Mucosa of descending colon (tissue), 3 donors: ENCODE measurements at regions not wholly inside any gene's neighbourhood (a gene's known extent, or its start where the extent isn't known, plus 50 kb on each side); places are given as distances from the start of the nearest gene placed in this dataset.
"Not testable (repeated sequence)": the region's sequence is repeated elsewhere in the genome, so short reads cannot be mapped to it uniquely, and the experiment has no call there.

ENCODE experiments used
- ATAC-seq: fragments of 200-7000 bp; cut with Tn5 transposase; one replicate; pipeline ENCODE4 v1.9.1; 2020; ENCODE audit warnings: mild to moderate bottlenecking, moderate library complexity
- DNase-seq, 3 donors: peaks; one replicate each; pipeline ENCODE4 v3.0.0-alpha.2; 2020
- H3K36me3 ChIP-seq: fragments of 200-600 bp; one replicate; pipeline ENCODE4 v1.8.0; 2021; ENCODE audit warnings: low read depth, mild to moderate bottlenecking
- H3K4me1 ChIP-seq: fragments of 200-600 bp; one replicate; pipeline ENCODE4 v1.8.0; 2021; ENCODE audit warnings: low read depth, mild to moderate bottlenecking
- H3K4me3 ChIP-seq: fragments of 200-600 bp; one replicate; pipeline ENCODE4 v1.8.0; 2021; ENCODE audit warnings: mild to moderate bottlenecking
- H3K9me3 ChIP-seq: fragments of 200-600 bp; one replicate; pipeline ENCODE4 v1.8.0; 2021; ENCODE audit warnings: mild to moderate bottlenecking
- intact Hi-C, 2 donors: fragments of 100-400 bp; cut with DNase I in 1 of 2; cut with micrococcal nuclease in 1 of 2; formaldehyde crosslinking; loops; one replicate each; pipeline versions ENCODE4 v1.11.0 to v1.11.1; 2022; cut with DNase I, micrococcal nuclease
- TF ChIP-seq, protein P1 (sequence below): fragments of 200-600 bp; IDR thresholded peaks from one replicate; pipeline ENCODE4 v1.8.0; 2022; ENCODE audit warnings: antibody characterized with exemption, mild to moderate bottlenecking
- donor health status: DM: no; HTN: no; CAD: no; lungs with moderate emphysema.
- donor health status: DM: no; HTN: no; CAD: no.
- donor health status: DM: no; HTN: yes; CAD: no.

DNA sequence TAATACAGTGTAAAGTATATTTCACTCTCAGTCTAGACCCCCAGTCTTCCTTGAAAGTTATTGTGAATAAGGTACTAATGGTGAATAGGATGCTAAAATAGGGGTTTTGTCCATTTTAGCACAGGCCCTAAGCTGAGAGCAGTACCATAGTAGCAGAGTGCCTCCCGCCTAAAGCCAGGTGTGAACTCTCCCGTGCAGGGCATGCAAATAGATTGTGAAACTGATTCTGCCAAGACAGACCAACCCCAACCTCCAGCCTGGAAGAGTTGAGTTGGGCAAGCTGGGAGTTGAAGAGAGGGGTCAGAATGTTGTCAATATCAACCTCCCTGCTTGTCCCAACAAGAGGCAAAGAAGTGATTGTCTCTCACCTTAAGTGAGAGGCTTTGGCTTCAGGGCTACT is 97.4 kb upstream of the CYRIA start:
- Histone ChIP-seq H3K4me3 (no peak overlapping the region), H3K4me1 (no peaks in the 10 kb centered on the region), H3K36me3 (no peaks in the 10 kb centered on the region), H3K9me3 (no peaks in the 10 kb centered on the region)
- no peak for ATAC-seq
- intact Hi-C loops: no loop called here
- no peak for DNase-seq
- TF ChIP-seq, protein P1, sequence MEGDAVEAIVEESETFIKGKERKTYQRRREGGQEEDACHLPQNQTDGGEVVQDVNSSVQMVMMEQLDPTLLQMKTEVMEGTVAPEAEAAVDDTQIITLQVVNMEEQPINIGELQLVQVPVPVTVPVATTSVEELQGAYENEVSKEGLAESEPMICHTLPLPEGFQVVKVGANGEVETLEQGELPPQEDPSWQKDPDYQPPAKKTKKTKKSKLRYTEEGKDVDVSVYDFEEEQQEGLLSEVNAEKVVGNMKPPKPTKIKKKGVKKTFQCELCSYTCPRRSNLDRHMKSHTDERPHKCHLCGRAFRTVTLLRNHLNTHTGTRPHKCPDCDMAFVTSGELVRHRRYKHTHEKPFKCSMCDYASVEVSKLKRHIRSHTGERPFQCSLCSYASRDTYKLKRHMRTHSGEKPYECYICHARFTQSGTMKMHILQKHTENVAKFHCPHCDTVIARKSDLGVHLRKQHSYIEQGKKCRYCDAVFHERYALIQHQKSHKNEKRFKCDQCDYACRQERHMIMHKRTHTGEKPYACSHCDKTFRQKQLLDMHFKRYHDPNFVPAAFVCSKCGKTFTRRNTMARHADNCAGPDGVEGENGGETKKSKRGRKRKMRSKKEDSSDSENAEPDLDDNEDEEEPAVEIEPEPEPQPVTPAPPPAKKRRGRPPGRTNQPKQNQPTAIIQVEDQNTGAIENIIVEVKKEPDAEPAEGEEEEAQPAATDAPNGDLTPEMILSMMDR: no peak

GRCh38 chr2:16760426-16760825 is 94.8 kb upstream of the CYRIA start:
- H3K4me3 ChIP-seq: no peak overlapping the region
- DNase-seq (no peak), ATAC-seq (no peak)
- intact Hi-C loops: no loop called here
- no peaks in the 10 kb centered on the region for H3K9me3 ChIP-seq
- H3K4me1 ChIP-seq: no peaks in the 10 kb centered on the region
- H3K36me3 ChIP-seq: no peaks in the 10 kb centered on the region
- TF ChIP-seq, protein P1: no peak

DNA sequence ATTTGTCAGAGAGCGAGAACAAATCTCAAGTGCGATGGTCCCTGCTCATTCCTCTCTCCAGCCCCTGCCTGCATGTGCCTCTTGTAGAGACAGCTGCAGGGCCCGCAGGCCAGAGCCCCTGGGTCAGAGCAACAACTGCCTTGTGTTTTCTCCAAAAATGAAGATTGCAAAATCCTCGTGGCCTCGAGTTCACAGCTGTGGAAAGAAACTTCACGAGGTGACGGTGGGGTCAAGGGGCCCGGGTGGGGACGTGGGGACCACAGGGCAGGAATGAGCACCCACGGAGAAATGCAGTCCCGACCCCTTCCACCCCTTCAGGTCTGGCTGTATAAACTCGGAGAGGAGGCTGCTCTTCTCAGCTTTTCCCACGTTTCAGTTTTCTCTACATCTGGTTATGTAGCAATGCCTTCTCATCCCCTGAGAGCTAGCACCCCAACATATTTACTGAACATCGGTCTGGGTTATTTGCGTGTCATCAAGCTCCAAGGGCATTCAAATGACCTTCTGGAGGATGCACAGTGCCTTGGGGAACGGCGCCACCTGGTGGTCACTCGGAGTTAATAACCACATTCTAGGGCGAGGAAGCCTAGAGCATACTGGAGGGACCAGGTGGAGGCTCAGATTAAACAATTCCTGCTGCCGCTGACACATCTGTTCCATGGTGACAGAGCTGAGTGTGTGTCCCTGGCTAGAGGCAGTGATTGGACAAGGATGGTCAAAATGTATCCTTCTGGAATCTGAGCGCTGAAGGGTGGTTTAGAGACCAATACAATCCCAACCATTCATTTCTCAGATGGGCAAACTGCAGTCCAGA is 91.4 kb upstream of the CYRIA start:
- ATAC-seq (peak; percentile 93), DNase-seq (peak; percentile 71 to 74 (median 72))
- no peaks in the 10 kb centered on the region for H3K9me3 ChIP-seq
- H3K4me1 ChIP-seq: no peaks in the 10 kb centered on the region
- intact Hi-C loops: loop anchor here (5.0 to 10.0 kb wide), 2 partner anchors 140 to 142 kb away; no protein-coding TSS in a partner anchor
- TF ChIP-seq, protein P1: peak; percentile 55
- no peaks in the 10 kb centered on the region for H3K36me3 ChIP-seq
- H3K4me3 ChIP-seq: no peak overlapping the region

GRCh38 chr2:16755442-16755841 is 89.8 kb upstream of the CYRIA start:
- ATAC-seq: no peak
- Histone ChIP-seq H3K36me3 (no peaks in the 10 kb centered on the region), H3K9me3 (no peaks in the 10 kb centered on the region), H3K4me1 (no peaks in the 10 kb centered on the region), H3K4me3 (no peak overlapping the region)
- intact Hi-C loops: loop anchor here (5.0 to 10.0 kb wide), 2 partner anchors 138 to 141 kb away; no protein-coding TSS in a partner anchor
- TF ChIP-seq, protein P1: no peak
- DNase-seq: peak in 1 of 3 donors; percentile 3

- not testable (repeated sequence) for ATAC-seq, H3K4me1 ChIP-seq, H3K9me3 ChIP-seq, DNase-seq, H3K4me3 ChIP-seq, H3K36me3 ChIP-seq
- intact Hi-C loops: loop anchor here in 1 of 2 donors (10.0 kb wide), 1 partner anchor 138 kb away; no protein-coding TSS in a partner anchor
Measured at GRCh38 chr2:16753025-16753424, 87.4 kb upstream of the CYRIA start.

DNA sequence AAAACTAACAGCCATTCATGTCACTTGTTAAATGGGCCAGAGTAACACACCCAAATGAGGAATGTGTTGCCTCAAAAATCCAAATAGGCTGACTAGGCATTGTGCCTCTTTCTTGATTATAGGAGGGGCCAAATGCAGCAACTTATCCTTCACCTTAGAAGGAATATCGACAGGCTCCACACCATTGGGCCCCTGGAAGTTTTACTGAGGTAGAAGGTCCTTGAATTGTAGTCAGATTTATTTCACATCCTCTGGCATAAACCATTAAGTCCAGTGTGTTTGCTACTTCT is 85.2 kb upstream of the CYRIA start:
- ATAC-seq: not testable (repeated sequence)

More for the DNA sequence above, 85.2 kb upstream of the CYRIA start:
- not testable (repeated sequence) for H3K9me3 ChIP-seq, DNase-seq, H3K4me1 ChIP-seq, H3K4me3 ChIP-seq, H3K36me3 ChIP-seq
- intact Hi-C loops: loop anchor here in 1 of 2 donors (10.0 kb wide), 1 partner anchor 136 kb away; no protein-coding TSS in a partner anchor
